Liver (tissue), 8 donors: ENCODE measurements at regions not wholly inside any gene's neighbourhood (a gene's known extent, or its start where the extent isn't known, plus 50 kb on each side); places are given as distances from the start of the nearest gene placed in this dataset.

ENCODE experiments used
- DNase-seq: peaks from one replicate; pipeline ENCODE4 v3.0.0-alpha.2; 2017; ENCODE audit warnings: low spot score
- H3K27ac ChIP-seq, 2 donors: one replicate each; pipeline ENCODE4 v1.7.0; 2013; ENCODE audit warnings: inconsistent platforms in 2 of 2, low read length in 2 of 2, control low read depth in 1 of 2, low read depth in 1 of 2, mild to moderate bottlenecking in 1 of 2
- H3K27me3 ChIP-seq, 4 donors: one replicate each; pipeline versions ENCODE4 v1.6.1 to v1.7.0; 2013; ENCODE audit warnings: low read length in 3 of 4, inconsistent platforms in 1 of 4, mild to moderate bottlenecking in 1 of 4, moderate library complexity in 1 of 4; ENCODE audit not compliant: control insufficient read depth in 4 of 4, insufficient read depth in 4 of 4
- H3K36me3 ChIP-seq, 4 donors: one replicate each; pipeline versions ENCODE4 v1.6.1 to v1.7.0; 2013; ENCODE audit warnings: low read length in 3 of 4, mild to moderate bottlenecking in 3 of 4, low read depth in 1 of 4, moderate library complexity in 1 of 4; ENCODE audit not compliant: control insufficient read depth in 4 of 4, insufficient read depth in 3 of 4
- H3K4me1 ChIP-seq, 4 donors: one replicate each; pipeline versions ENCODE4 v1.6.1 to v1.7.0; 2013; ENCODE audit warnings: low read length in 3 of 4, mild to moderate bottlenecking in 3 of 4, moderate library complexity in 1 of 4; ENCODE audit not compliant: control insufficient read depth in 4 of 4, insufficient read depth in 4 of 4
- H3K4me3 ChIP-seq, 3 donors: one replicate each; pipeline versions ENCODE4 v1.6.1 to v1.7.0; 2013; ENCODE audit warnings: low read length in 3 of 3, control low read depth in 1 of 3, low read depth in 1 of 3, mild to moderate bottlenecking in 1 of 3
- H3K9ac ChIP-seq, 2 donors: one replicate each; pipeline ENCODE4 v1.7.0; 2013; ENCODE audit warnings: low read length in 2 of 2, mild to moderate bottlenecking in 2 of 2, moderate library complexity in 2 of 2, control low read depth in 1 of 2, low read depth in 1 of 2
- H3K9me3 ChIP-seq, 4 donors: one replicate each; pipeline versions ENCODE4 v1.6.1 to v1.7.0; 2013; ENCODE audit warnings: low read length in 3 of 4; ENCODE audit not compliant: control insufficient read depth in 4 of 4
- EGR1 ChIP-seq, 2 donors: IDR thresholded peaks; 2 replicates each; pipeline ENCODE4 v1.6.1; 2016 to 2018; ENCODE audit warnings: antibody characterized with exemption in 2 of 2, low read depth in 2 of 2
- FOXA2 ChIP-seq: IDR thresholded peaks from 2 replicates; pipeline ENCODE4 v1.6.1; 2016; ENCODE audit warnings: antibody characterized with exemption
- HNF4A ChIP-seq, 2 donors: conservative IDR thresholded peaks; 2 replicates each; pipeline ENCODE4 v1.6.1; 2016; ENCODE audit warnings: antibody characterized with exemption in 2 of 2, mild to moderate bottlenecking in 2 of 2
- HNF4G ChIP-seq: IDR thresholded peaks from 2 replicates; pipeline ENCODE4 v1.6.1; 2016; ENCODE audit warnings: antibody characterized with exemption
- JUND ChIP-seq, 2 donors: IDR thresholded peaks; 2 replicates each; pipeline ENCODE4 v1.6.1; 2016; ENCODE audit warnings: antibody characterized with exemption in 2 of 2
- RAD21 ChIP-seq, 2 donors: IDR thresholded peaks; 2 replicates each; pipeline ENCODE4 v1.6.1; 2016; ENCODE audit warnings: antibody characterized with exemption in 2 of 2, mild to moderate bottlenecking in 2 of 2
- RXRA ChIP-seq, 2 donors: IDR thresholded peaks; 2 replicates each; pipeline ENCODE4 v1.6.1; 2017 to 2018; ENCODE audit warnings: antibody characterized with exemption in 2 of 2, mild to moderate bottlenecking in 1 of 2
- YY1 ChIP-seq: IDR thresholded peaks from 2 replicates; pipeline ENCODE4 v1.6.1; 2016; ENCODE audit warnings: antibody characterized with exemption, mild to moderate bottlenecking
- WGBS: extraction: QIAGEN DNeasy Blood & Tissue Kit; methylation state at CpG from one replicate; pipeline ENCODE4 v1.1.7; 2013; 5-methylcytosine and 5-hydroxymethylcytosine counted together
- TF ChIP-seq, protein P1 (sequence below): IDR thresholded peaks from 2 replicates; pipeline ENCODE4 v1.6.1; 2016; ENCODE audit warnings: antibody characterized with exemption, mild to moderate bottlenecking
- TF ChIP-seq, protein P2 (sequence below): IDR thresholded peaks from 2 replicates; pipeline ENCODE4 v1.6.1; 2016; ENCODE audit warnings: antibody characterized with exemption
- TF ChIP-seq, protein P3 (sequence below): fragments of 150-350 bp; IDR thresholded peaks from 2 replicates; pipeline ENCODE4 v1.5.1; 2017; ENCODE audit warnings: improper control_type of control experiment, low read depth, low read length; ENCODE audit not compliant: missing input control
- TF ChIP-seq, protein P4 (sequence below): IDR thresholded peaks from 2 replicates; pipeline ENCODE4 v1.6.1; 2016; ENCODE audit warnings: antibody characterized with exemption
- donor health status: healthy.
- donor health status: healthy.
- donor health status: healthy.
- donor health status: healthy.
- donor health status: healthy.

DNA sequence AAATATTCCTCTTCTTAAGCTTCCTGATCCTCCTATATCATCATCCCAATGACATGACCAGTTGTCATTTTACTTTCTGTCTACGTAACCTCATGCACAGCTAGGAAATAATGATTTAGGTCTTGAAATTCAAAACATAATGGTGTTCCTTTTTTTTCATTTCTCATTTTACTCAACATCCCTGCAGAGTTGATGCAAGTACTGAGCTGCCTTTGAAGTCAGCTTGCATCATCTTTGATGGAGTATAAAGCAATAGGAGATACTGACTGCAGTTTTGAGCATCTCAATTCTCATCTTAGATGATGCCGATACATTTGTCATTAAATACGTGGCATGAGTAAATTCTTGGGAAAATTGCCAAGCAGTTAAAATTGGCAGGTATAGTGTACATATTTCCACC, 346.1 kb downstream of the ZIC1 start (continued):
- TF ChIP-seq, protein P1, sequence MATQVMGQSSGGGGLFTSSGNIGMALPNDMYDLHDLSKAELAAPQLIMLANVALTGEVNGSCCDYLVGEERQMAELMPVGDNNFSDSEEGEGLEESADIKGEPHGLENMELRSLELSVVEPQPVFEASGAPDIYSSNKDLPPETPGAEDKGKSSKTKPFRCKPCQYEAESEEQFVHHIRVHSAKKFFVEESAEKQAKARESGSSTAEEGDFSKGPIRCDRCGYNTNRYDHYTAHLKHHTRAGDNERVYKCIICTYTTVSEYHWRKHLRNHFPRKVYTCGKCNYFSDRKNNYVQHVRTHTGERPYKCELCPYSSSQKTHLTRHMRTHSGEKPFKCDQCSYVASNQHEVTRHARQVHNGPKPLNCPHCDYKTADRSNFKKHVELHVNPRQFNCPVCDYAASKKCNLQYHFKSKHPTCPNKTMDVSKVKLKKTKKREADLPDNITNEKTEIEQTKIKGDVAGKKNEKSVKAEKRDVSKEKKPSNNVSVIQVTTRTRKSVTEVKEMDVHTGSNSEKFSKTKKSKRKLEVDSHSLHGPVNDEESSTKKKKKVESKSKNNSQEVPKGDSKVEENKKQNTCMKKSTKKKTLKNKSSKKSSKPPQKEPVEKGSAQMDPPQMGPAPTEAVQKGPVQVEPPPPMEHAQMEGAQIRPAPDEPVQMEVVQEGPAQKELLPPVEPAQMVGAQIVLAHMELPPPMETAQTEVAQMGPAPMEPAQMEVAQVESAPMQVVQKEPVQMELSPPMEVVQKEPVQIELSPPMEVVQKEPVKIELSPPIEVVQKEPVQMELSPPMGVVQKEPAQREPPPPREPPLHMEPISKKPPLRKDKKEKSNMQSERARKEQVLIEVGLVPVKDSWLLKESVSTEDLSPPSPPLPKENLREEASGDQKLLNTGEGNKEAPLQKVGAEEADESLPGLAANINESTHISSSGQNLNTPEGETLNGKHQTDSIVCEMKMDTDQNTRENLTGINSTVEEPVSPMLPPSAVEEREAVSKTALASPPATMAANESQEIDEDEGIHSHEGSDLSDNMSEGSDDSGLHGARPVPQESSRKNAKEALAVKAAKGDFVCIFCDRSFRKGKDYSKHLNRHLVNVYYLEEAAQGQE, result no peak

DNA sequence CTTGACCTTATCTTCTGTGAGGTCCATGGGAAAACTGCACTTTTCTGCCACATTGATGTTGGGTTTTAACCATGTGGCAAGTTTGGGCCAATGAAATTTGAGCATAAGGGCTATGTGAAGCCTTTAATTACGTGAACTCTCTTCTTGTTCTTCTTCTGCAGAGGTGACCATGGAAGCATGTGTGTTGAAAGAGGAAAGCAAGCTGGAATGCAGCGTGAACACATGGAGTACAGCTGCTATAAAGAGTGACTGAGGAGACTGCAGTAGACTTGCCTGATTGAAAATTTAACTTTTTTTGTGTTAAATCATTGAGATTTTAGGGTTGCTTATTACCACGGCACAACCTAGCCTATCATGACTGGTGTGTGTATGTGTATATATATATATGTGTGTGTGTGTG, 347.3 kb downstream of the ZIC1 start:
- 84% methylated on average over 3 of the region's 3 CpGs for WGBS
- DNase-seq, result no peak
- H3K36me3 ChIP-seq, result no peaks in the 10 kb centered on the region
- H3K27ac ChIP-seq, result no peak overlapping the region
- H3K9ac ChIP-seq, result no peak overlapping the region
- no peaks in the 10 kb centered on the region for H3K27me3 ChIP-seq
- H3K4me1 ChIP-seq, result no peaks in the 10 kb centered on the region
- TF ChIP-seq, protein P2, sequence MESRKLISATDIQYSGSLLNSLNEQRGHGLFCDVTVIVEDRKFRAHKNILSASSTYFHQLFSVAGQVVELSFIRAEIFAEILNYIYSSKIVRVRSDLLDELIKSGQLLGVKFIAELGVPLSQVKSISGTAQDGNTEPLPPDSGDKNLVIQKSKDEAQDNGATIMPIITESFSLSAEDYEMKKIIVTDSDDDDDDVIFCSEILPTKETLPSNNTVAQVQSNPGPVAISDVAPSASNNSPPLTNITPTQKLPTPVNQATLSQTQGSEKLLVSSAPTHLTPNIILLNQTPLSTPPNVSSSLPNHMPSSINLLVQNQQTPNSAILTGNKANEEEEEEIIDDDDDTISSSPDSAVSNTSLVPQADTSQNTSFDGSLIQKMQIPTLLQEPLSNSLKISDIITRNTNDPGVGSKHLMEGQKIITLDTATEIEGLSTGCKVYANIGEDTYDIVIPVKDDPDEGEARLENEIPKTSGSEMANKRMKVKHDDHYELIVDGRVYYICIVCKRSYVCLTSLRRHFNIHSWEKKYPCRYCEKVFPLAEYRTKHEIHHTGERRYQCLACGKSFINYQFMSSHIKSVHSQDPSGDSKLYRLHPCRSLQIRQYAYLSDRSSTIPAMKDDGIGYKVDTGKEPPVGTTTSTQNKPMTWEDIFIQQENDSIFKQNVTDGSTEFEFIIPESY, result no peak
- TF ChIP-seq YY1 (no peak), HNF4G (no peak), FOXA2 (no peak), RAD21 (IDR thresholded peaks at IDR 0.05) (no peak), RXRA (IDR thresholded peaks at IDR 0.05) (no peak)
- TF ChIP-seq, protein P1, result no peak
- H3K9me3 ChIP-seq, result no peaks in the 10 kb centered on the region
- H3K4me3 ChIP-seq, result no peak overlapping the region

DNA sequence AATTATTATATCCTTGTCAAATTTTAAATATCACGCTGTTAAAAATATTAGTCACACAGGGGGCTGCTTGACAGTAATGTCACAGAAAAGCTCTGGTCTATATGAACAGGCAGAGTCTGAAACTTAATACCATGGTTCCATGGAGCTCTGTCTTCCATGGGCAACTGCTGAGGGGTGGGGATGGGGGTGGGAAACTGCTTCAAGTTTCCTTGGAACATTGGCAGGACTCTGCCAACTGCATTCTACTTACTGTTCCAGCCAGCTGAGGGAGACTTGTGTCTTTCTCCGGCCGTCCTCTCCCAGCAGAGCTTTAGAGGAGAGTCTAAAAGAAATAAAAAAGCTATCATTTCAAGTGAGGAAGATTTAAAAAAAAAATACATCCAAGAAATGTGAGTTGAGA, 348.7 kb downstream of the ZIC1 start:
- Histone ChIP-seq H3K9me3 (no peaks in the 10 kb centered on the region), H3K4me3 (no peak overlapping the region), H3K27ac (no peak overlapping the region), H3K4me1 (no peaks in the 10 kb centered on the region), H3K9ac (no peak overlapping the region), H3K36me3 (no peaks in the 10 kb centered on the region), H3K27me3 (no peaks in the 10 kb centered on the region)
- TF ChIP-seq, protein P3, sequence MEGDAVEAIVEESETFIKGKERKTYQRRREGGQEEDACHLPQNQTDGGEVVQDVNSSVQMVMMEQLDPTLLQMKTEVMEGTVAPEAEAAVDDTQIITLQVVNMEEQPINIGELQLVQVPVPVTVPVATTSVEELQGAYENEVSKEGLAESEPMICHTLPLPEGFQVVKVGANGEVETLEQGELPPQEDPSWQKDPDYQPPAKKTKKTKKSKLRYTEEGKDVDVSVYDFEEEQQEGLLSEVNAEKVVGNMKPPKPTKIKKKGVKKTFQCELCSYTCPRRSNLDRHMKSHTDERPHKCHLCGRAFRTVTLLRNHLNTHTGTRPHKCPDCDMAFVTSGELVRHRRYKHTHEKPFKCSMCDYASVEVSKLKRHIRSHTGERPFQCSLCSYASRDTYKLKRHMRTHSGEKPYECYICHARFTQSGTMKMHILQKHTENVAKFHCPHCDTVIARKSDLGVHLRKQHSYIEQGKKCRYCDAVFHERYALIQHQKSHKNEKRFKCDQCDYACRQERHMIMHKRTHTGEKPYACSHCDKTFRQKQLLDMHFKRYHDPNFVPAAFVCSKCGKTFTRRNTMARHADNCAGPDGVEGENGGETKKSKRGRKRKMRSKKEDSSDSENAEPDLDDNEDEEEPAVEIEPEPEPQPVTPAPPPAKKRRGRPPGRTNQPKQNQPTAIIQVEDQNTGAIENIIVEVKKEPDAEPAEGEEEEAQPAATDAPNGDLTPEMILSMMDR, result no peak
- TF ChIP-seq HNF4A (conservative IDR thresholded peaks at IDR 0.05) (no peak), EGR1 (IDR thresholded peaks at IDR 0.05; ENCODE audit: low read depth in 2 of 2) (no peak), JUND (IDR thresholded peaks at IDR 0.05) (no peak)
- TF ChIP-seq, protein P4, sequence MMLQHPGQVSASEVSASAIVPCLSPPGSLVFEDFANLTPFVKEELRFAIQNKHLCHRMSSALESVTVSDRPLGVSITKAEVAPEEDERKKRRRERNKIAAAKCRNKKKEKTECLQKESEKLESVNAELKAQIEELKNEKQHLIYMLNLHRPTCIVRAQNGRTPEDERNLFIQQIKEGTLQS, result no peak
- whole genome bisulfite sequencing, result 90% methylated on average over 3 of the region's 3 CpGs
- DNase-seq, result no peak
